ENCODE measurements at regions not wholly inside any gene's neighbourhood (a gene's known extent, or its start where the extent isn't known, plus 50 kb on each side); places are given as distances from the start of the nearest gene placed in this dataset.

- ChIA-PET CTCF (ENCODE audit: unreplicated experiment) (no interaction called here), POLR2A (no interaction called here)
- H3K4me1 ChIP-seq (ENCODE audit: insufficient read depth, low read length, poor library complexity, severe bottlenecking): no peaks in the 10 kb centered on the region
- no peaks in the 10 kb centered on the region for H3K9me2 ChIP-seq (ENCODE audit: insufficient read depth, low read length)
- BruUV-seq (replicated peaks): no TSS peak
- no peaks in the 10 kb centered on the region for H3K79me2 ChIP-seq (ENCODE audit: insufficient read depth, low read depth, low read length)
- no peak overlapping the region for H3K4me2 ChIP-seq (ENCODE audit: low read length)
- H4K20me1 ChIP-seq (ENCODE audit: insufficient read depth, low read length): no peaks in the 10 kb centered on the region
- no peak for TF ChIP-seq EZH2phosphoT487 (IDR thresholded peaks at IDR 0.05; ENCODE audit: borderline replicate concordance, low read depth, low read length)
- no peak for TF ChIP-seq CTCF (conservative IDR thresholded peaks at IDR 0.05; ENCODE audit: low read length)
- H3K27ac ChIP-seq (ENCODE audit: low read depth, low read length, poor library complexity, severe bottlenecking): no peak overlapping the region
- no peak for DNase-seq (ENCODE audit: low spot score)
- intact Hi-C loops (cut with micrococcal nuclease; ENCODE audit: unreplicated experiment): no loop called here
- no peaks in the 10 kb centered on the region for H3K9me3 ChIP-seq (ENCODE audit: low read length)
- no peak overlapping the region for H2AFZ ChIP-seq (ENCODE audit: low read length)
- H3K36me3 ChIP-seq (ENCODE audit: insufficient read depth, low read length): no peaks in the 10 kb centered on the region
- no peak overlapping the region for H3K4me3 ChIP-seq (ENCODE audit: low read depth, low read length, poor library complexity, severe bottlenecking)
These were observed 206.0 kb upstream of the WWC1 start for GRCh38 chr5:168085261-168086031.

- Histone ChIP-seq H3K27ac (ENCODE audit: low read depth, low read length, poor library complexity, severe bottlenecking) (no peak overlapping the region), H2AFZ (ENCODE audit: low read length) (no peak overlapping the region), H3K36me3 (ENCODE audit: insufficient read depth, low read length) (no peaks in the 10 kb centered on the region), H3K79me2 (ENCODE audit: insufficient read depth, low read depth, low read length) (no peaks in the 10 kb centered on the region), H3K4me3 (ENCODE audit: low read depth, low read length, poor library complexity, severe bottlenecking) (no peak overlapping the region), H3K4me2 (ENCODE audit: low read length) (no peak overlapping the region), H3K9me3 (ENCODE audit: low read length) (no peaks in the 10 kb centered on the region), H3K9me2 (ENCODE audit: insufficient read depth, low read length) (no peaks in the 10 kb centered on the region), H4K20me1 (ENCODE audit: insufficient read depth, low read length) (no peaks in the 10 kb centered on the region), H3K4me1 (ENCODE audit: insufficient read depth, low read length, poor library complexity, severe bottlenecking) (no peaks in the 10 kb centered on the region)
- intact Hi-C loops (cut with micrococcal nuclease; ENCODE audit: unreplicated experiment): no loop called here
- ChIA-PET POLR2A (no interaction called here), CTCF (ENCODE audit: unreplicated experiment) (no interaction called here)
- DNase-seq (ENCODE audit: low spot score): no peak
- no TSS peak for BruUV-seq (replicated peaks)
- TF ChIP-seq EZH2phosphoT487 (IDR thresholded peaks at IDR 0.05; ENCODE audit: borderline replicate concordance, low read depth, low read length) (no peak), CTCF (conservative IDR thresholded peaks at IDR 0.05; ENCODE audit: low read length) (no peak)
These were observed 205.3 kb upstream of the WWC1 start for GRCh38 chr5:168086104-168086610.

- Histone ChIP-seq H3K79me2 (ENCODE audit: insufficient read depth, low read depth, low read length) (no peaks in the 10 kb centered on the region), H3K4me1 (ENCODE audit: insufficient read depth, low read length, poor library complexity, severe bottlenecking) (no peaks in the 10 kb centered on the region), H3K4me2 (ENCODE audit: low read length) (no peak overlapping the region), H3K4me3 (ENCODE audit: low read depth, low read length, poor library complexity, severe bottlenecking) (no peak overlapping the region), H2AFZ (ENCODE audit: low read length) (no peak overlapping the region), H3K9me2 (ENCODE audit: insufficient read depth, low read length) (no peaks in the 10 kb centered on the region), H3K27ac (ENCODE audit: low read depth, low read length, poor library complexity, severe bottlenecking) (no peak overlapping the region), H4K20me1 (ENCODE audit: insufficient read depth, low read length) (no peaks in the 10 kb centered on the region), H3K36me3 (ENCODE audit: insufficient read depth, low read length) (no peaks in the 10 kb centered on the region), H3K9me3 (ENCODE audit: low read length) (no peaks in the 10 kb centered on the region)
- intact Hi-C loops (cut with micrococcal nuclease; ENCODE audit: unreplicated experiment): no loop called here
- no peak for TF ChIP-seq CTCF (conservative IDR thresholded peaks at IDR 0.05; ENCODE audit: low read length)
- BruUV-seq (replicated peaks): no TSS peak
- no peak for DNase-seq (ENCODE audit: low spot score)
- CTCF ChIA-PET (ENCODE audit: unreplicated experiment): no interaction called here
- POLR2A ChIA-PET: no interaction called here
These were observed 204.7 kb upstream of the WWC1 start for GRCh38 chr5:168086746-168087145.
